Right atrium auricular region (tissue), 2 donors: ENCODE measurements at regions not wholly inside any gene's neighbourhood (a gene's known extent, or its start where the extent isn't known, plus 50 kb on each side); places are given as distances from the start of the nearest gene placed in this dataset.

ENCODE experiments used
- DNase-seq: peaks from one replicate; pipeline ENCODE4 v3.0.0-alpha.2; 2019; ENCODE audit warnings: low spot score
- H3K27ac ChIP-seq, 2 donors: fragments of 200-600 bp; sonication (generic); 1 replicate in 1 of 2; 2 replicates in 1 of 2; pipeline ENCODE4 v1.5.1; 2016 to 2019
- H3K27me3 ChIP-seq, 2 donors: fragments of 200-600 bp; sonication (generic); one replicate each; pipeline versions ENCODE4 v1.5.1 to v1.6.0; 2017 to 2019
- H3K36me3 ChIP-seq: fragments of 200-600 bp; sonication (generic); one replicate; pipeline ENCODE4 v1.5.1; 2016
- H3K4me1 ChIP-seq, 2 donors: fragments of 200-600 bp; sonication (generic); one replicate each; pipeline versions ENCODE4 v1.5.1 to v1.6.0; 2017 to 2019
- H3K4me3 ChIP-seq, 2 donors: fragments of 200-600 bp; sonication (generic); 1 replicate in 1 of 2; 2 replicates in 1 of 2; pipeline ENCODE4 v1.5.1; 2017 to 2019; ENCODE audit warnings: mild to moderate bottlenecking in 1 of 2, moderate library complexity in 1 of 2
- H3K9me3 ChIP-seq, 2 donors: fragments of 200-600 bp; sonication (generic); one replicate each; pipeline ENCODE4 v1.5.1; 2019
- TF ChIP-seq, protein P1 (sequence below), 2 donors: fragments of 200-600 bp; sonication (generic); IDR thresholded peaks; one replicate each; pipeline ENCODE4 v1.5.1; 2019; ENCODE audit warnings: antibody characterized with exemption in 2 of 2

DNA sequence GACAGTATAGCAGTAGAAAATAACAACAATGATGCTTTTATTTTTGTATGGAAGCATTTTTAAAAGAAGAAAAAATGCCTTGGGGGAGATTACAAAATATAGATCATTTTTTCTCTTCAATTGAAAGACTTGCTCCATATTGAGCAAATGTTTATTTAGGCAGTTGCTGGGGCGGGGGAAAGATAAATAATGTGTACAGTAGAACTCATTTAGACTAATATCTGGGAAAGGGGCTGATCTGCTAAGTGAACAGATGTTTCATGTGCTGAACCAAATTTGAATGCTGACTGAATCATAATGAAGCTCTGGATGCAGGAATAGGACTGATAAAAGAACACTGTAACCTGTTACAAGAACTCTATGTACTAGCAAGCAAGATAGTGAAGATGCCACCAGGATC, 457.1 kb upstream of the TENM4 start:
- no peaks in the 10 kb centered on the region for H3K36me3 ChIP-seq

DNA sequence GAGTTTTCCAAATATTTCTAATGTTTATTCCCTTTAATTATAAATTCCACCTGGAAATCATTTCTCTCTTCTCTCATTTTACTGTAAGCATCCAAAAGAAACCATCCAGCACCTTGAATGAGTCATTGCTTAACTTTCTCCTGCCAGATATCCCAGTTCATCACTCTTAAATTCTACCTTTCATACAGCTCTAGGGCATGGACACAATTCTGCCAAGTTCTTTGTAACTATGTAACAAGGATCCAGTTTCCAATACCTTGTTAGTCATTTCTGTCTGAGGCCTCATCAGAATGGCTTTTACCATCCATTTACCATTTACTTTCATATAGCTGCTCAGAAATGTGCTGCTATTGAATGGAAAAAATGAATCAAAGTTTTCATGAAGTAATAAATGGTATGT, 455.4 kb upstream of the TENM4 start:
- DNase-seq, result no peak
- Histone ChIP-seq H3K4me1 (no peaks in the 10 kb centered on the region), H3K4me3 (no peak overlapping the region), H3K36me3 (no peaks in the 10 kb centered on the region), H3K27ac (no peak overlapping the region), H3K27me3 (no peaks in the 10 kb centered on the region), H3K9me3 (no peaks in the 10 kb centered on the region)
- TF ChIP-seq, protein P1, sequence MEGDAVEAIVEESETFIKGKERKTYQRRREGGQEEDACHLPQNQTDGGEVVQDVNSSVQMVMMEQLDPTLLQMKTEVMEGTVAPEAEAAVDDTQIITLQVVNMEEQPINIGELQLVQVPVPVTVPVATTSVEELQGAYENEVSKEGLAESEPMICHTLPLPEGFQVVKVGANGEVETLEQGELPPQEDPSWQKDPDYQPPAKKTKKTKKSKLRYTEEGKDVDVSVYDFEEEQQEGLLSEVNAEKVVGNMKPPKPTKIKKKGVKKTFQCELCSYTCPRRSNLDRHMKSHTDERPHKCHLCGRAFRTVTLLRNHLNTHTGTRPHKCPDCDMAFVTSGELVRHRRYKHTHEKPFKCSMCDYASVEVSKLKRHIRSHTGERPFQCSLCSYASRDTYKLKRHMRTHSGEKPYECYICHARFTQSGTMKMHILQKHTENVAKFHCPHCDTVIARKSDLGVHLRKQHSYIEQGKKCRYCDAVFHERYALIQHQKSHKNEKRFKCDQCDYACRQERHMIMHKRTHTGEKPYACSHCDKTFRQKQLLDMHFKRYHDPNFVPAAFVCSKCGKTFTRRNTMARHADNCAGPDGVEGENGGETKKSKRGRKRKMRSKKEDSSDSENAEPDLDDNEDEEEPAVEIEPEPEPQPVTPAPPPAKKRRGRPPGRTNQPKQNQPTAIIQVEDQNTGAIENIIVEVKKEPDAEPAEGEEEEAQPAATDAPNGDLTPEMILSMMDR (IDR thresholded peaks at IDR 0.05), result no peak

More for the DNA sequence above, 457.1 kb upstream of the TENM4 start:
- no peaks in the 10 kb centered on the region for H3K9me3 ChIP-seq
- H3K4me3 ChIP-seq, result no peak overlapping the region
- H3K27ac ChIP-seq, result no peak overlapping the region
- no peak for DNase-seq
- TF ChIP-seq, protein P1 (IDR thresholded peaks at IDR 0.05), result no peak
- no peaks in the 10 kb centered on the region for H3K4me1 ChIP-seq
- H3K27me3 ChIP-seq, result no peaks in the 10 kb centered on the region

DNA sequence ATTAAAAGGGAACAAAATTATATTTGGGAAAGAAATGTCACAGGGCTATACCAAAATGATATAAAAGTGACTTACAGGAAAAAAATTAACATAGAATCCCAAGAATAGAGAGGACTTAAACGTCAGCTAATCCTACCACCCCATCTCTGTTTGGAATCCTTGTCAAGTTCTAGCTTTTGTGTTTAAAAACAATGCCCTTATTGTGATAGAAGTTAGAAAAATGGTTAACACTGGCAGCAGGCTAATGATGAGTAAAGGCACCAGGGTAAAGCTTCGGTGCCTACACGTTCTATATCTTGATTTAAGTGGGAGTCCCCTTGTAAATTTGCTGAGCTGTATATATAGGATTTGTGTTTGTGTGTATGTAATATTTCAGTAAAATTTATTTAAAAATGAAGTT, 453.3 kb upstream of the TENM4 start:
- TF ChIP-seq, protein P1 (IDR thresholded peaks at IDR 0.05), result no peak
- Histone ChIP-seq H3K4me1 (no peaks in the 10 kb centered on the region), H3K36me3 (no peaks in the 10 kb centered on the region), H3K27me3 (no peaks in the 10 kb centered on the region), H3K4me3 (no peak overlapping the region), H3K9me3 (no peaks in the 10 kb centered on the region), H3K27ac (no peak overlapping the region)
- no peak for DNase-seq

DNA sequence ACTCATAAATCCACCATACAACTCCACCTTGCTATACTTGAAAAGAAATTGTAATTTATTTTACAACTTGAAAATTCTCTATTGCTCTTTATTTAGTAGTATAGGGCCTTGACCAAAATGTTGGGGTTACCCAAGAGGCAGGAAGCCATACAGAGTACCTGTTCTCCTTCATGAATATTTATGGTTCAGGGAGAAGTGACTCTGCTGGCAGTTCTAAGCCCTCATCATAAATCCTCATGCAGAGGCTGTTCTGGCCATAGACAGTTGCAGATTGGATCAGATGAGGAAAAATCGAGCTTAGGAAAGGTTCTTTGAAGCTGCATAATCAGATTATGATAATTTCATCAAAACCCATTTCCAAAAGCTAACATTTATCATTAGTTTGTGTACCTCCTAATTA, 449.4 kb upstream of the TENM4 start:
- no peaks in the 10 kb centered on the region for H3K36me3 ChIP-seq
- DNase-seq, result no peak
- TF ChIP-seq, protein P1 (IDR thresholded peaks at IDR 0.05), result no peak
- no peaks in the 10 kb centered on the region for H3K9me3 ChIP-seq
- H3K27ac ChIP-seq, result no peak overlapping the region
- H3K4me1 ChIP-seq, result no peaks in the 10 kb centered on the region
- no peak overlapping the region for H3K4me3 ChIP-seq
- H3K27me3 ChIP-seq, result no peaks in the 10 kb centered on the region

DNA sequence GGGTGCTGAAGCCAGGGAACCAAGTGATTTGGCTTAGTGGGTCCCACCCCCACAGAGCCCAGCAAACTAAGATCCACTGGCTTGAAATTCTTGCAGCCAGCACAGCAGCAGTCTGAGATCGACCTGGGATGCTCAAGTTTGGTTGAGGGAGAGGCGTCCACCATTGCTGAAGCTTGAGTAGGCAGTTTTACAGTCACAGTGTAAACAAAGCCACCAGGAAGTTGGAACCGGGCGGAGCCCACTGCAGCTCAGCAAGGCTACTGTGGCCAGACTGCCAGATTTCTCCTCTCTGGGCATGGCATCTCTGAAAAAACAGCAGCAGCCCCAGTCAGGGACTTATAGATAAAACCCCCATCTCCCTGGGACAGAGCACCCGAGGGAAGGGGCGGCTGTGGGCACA, 424.1 kb upstream of the TENM4 start:
- Histone ChIP-seq H3K4me1 (no peaks in the 10 kb centered on the region), H3K27ac (no peak overlapping the region), H3K4me3 (no peak overlapping the region), H3K27me3 (no peaks in the 10 kb centered on the region), H3K9me3 (peaks cover 0 to 7% of the 10 kb centered on the region in 2 donors), H3K36me3 (no peaks in the 10 kb centered on the region)
- TF ChIP-seq, protein P1 (IDR thresholded peaks at IDR 0.05), result no peak
- DNase-seq, result no peak

DNA sequence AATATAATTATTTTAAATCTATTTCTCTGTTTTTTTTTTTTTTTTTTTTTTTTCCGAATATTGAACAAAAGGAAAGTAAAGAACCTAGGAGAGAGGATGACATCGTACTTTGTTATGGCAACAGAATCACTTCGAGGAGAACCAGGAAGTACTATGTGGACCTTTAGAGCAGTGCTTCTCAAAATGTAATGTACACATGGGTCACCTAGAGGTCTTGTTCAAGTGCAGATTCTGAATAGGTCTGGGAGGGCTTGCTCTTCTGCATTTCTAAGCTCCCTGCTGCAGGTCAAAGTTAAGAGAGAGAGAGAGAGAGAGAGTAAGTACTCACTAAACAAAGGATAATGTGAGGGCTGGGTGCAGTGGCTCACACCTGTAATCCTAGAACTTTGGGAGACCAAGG, 419.5 kb upstream of the TENM4 start:
- H3K27me3 ChIP-seq, result no peaks in the 10 kb centered on the region
- H3K9me3 ChIP-seq, result no peaks in the 10 kb centered on the region
- no peak overlapping the region for H3K4me3 ChIP-seq
- no peak for DNase-seq
- no peaks in the 10 kb centered on the region for H3K4me1 ChIP-seq
- no peak overlapping the region for H3K27ac ChIP-seq
- no peaks in the 10 kb centered on the region for H3K36me3 ChIP-seq
- TF ChIP-seq, protein P1 (IDR thresholded peaks at IDR 0.05), result no peak
